HG03139 (cell line): ENCODE measurements at regions not wholly inside any gene's neighbourhood (a gene's known extent, or its start where the extent isn't known, plus 50 kb on each side); places are given as distances from the start of the nearest gene placed in this dataset.
"Not testable (repeated sequence)": the region's sequence is repeated elsewhere in the genome, so short reads cannot be mapped to it uniquely, and the experiment has no call there.

ENCODE experiments used
- ATAC-seq: cut with Tn5 transposase; IDR thresholded peaks from one replicate; pipeline ENCODE4 v1.9.1; 2021; ENCODE audit not compliant: unreplicated experiment

GRCh38 chr11:110514967-110515366 is 85.2 kb downstream of the FDX1 start:
- ATAC-seq = no peak

DNA sequence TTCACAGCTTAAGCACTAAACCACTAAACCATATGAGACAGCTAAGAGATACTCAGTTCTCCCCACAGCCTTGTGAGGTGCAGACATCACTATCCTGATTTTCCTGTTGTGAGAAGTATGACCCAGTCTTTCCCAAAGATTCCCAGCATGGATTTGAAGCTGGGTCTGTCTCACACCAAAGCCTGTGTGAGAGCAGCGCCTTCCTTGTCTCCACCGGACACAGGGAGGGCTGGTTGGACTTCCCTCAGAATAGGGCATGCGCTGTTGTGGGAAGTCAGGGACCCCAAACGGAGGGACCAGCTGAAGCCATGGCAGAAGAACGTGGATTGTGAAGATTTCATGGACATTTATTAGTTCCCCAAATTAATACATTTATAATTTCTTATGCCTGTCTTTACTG is 87.6 kb downstream of the FDX1 start:
- ATAC-seq = not testable (repeated sequence)

- no peak for ATAC-seq
Observed at GRCh38 chr11:110518809-110519514, 89.2 kb downstream of the FDX1 start.

DNA sequence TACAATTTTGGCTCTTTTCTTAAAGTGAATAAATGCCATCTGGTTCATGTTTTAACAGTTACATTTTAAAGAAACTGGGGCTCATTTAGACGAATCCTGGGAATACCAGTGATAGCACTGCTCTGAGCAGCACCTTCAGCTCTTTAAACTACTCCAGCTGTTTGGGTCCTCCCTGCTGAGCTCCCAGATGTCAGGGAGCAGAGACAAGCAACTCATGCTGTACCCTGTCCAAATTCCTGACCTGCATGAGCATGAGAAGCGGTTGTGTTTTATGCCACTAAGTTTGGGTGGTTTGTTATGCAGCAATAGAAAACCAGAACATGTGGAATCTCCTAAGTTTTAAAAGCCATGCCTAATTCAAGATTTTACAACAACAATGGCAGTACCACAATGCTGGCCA is 90.0 kb downstream of the FDX1 start:
- no peak for ATAC-seq

GRCh38 chr11:110522471-110522870 is 92.7 kb downstream of the FDX1 start:
- no peak for ATAC-seq

- no peak for ATAC-seq
Observed at GRCh38 chr11:110524238-110524637, 94.5 kb downstream of the FDX1 start.

DNA sequence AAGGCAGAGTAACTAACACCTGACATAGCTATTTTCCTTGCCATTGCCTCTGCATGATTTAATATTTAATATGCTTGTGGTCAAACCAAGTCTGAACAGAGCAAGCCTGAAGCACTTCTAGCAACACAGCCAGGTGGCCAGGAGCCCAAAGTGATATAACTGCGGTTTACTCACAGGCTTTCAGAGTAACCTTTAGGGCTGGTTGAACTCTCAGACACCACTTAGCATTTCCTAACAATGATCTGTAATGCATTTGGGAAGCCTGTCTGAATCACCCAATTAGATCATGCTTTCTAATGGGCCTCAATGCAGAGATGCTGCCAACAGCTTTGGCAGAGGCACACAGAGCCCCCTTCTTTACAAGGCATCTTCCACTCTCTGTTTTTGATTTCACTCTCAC is 96.1 kb downstream of the FDX1 start:
- ATAC-seq = peak; percentile 83

DNA sequence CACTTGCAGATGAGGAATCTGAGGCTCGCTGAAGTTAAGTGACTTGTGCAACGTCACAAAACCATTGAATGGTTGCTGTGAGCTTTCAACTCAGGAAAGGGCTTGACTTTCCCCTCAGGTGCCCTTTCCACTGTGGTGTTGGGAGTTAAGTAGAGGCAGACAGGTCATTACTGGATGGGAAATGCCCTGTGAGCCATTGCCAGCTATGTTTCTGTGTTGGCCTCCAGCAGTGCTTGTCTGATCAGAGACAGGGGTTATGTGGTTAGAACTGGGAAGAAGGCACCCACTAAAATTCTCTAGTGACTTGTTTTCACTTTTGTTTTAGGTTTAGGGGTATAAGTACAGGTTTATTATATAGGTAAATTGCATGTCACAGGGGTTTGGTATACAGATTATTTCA is 96.6 kb downstream of the FDX1 start:
- ATAC-seq = peak; percentile 53
